ENCODE measurements at regions not wholly inside any gene's neighbourhood (a gene's known extent, or its start where the extent isn't known, plus 50 kb on each side); places are given as distances from the start of the nearest gene placed in this dataset.

DNA sequence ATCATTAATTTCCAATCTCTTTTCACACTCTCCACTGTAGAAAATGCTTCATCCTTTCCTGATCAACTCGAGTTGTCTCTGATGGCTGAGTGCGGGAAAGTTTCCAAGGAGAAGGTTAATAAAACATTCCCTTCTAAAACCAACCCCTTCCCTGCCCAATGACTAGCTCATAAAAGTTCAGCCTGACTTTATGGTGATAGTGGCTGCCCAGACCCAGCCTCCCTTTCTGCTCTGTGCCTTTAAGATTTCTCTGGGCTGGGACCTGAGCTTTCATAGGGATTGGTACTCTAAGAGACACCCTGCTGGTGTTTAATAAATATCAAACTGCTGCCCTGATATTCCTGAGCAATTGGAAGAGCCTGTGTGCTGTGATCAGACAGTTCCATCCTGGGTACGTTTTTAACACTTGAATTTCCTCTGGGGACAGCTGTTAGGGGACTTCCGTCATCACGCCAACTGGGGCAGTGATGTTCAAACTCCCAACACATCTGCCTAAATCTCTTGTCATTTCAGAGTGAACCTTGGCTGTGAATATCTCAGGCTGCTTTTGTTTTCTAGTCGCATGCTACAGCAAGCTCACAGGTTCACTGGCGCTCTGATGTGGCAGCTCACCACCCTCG is 195.0 kb upstream of the KIRREL3 start:
- H3K27ac ChIP-seq: no peak overlapping the region
- H3K9ac ChIP-seq: no peak overlapping the region
- no peak for TF ChIP-seq Cebpa-rat (IDR thresholded peaks at IDR 0.05)
- H3K4me2 ChIP-seq: no peak overlapping the region
- H4K20me1 ChIP-seq: no peaks in the 10 kb centered on the region
- no peaks in the 10 kb centered on the region for H3K27me3 ChIP-seq
- H3K4me3 ChIP-seq: no peak overlapping the region
- no peaks in the 10 kb centered on the region for H3K36me3 ChIP-seq
- H3K4me1 ChIP-seq: peaks cover 0 to 6% (median 0%) of the 10 kb centered on the region in 10 experiments; a peak in 2 of 20 replicates
- H3K9me3 ChIP-seq (replicated peaks in 1 of 11): no peaks in the 10 kb centered on the region

DNA sequence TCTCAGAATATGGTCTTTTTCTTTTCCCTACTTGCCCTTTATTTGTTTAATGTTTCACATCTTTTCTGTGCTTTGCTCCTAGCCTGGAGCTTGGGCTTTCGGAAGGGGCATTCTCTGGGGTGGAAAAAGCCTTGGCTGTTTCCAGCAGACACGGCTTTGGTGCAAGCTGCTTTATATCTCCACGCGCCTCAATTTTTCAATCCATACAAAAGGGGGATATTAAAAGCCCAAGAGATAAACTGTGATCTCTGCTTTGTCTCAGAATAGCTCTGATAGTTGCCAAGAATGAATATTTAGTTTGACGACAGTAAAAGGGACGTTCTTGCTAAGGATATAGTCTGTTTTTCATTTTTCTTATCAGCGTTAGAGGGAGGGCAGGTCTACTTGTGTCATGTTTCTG is 194.0 kb upstream of the KIRREL3 start:
- Histone ChIP-seq H3K9ac (no peak overlapping the region), H3K36me3 (no peaks in the 10 kb centered on the region), H3K4me2 (no peak overlapping the region), H3K4me3 (no peak overlapping the region), H3K27me3 (no peaks in the 10 kb centered on the region), H3K27ac (no peak overlapping the region), H3K4me1 (peaks cover 0 to 6% (median 0%) of the 10 kb centered on the region in 10 experiments; a peak in 2 of 20 replicates), H4K20me1 (no peaks in the 10 kb centered on the region), H3K9me3 (replicated peaks in 1 of 11) (no peaks in the 10 kb centered on the region)
- TF ChIP-seq Cebpa-rat (IDR thresholded peaks at IDR 0.05): no peak

DNA sequence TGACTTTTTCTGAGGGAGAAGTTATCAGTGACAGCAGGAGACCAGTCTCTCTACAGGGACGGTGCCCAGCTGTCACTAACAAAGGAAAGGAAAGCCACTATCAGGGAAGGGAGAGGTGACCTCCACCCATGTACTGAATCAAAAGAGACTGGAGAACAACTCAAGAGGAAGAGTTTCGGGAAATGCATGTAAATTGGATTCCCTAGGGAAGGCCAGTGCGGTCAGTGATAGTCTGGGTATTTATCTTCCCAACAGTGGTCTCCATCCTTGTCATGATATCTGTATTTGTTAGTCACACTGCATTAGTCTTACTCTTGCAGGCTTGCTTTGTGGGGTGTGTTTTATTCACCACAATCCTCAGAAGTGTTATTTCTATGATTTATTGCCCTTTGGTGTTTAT is 193.4 kb upstream of the KIRREL3 start:
- no peaks in the 10 kb centered on the region for H3K27me3 ChIP-seq
- 0 out of 22 replicates have a peak overlapping the region, but pooled peaks of 1 of the 11 experiments have one; percentile 3 for H3K4me2 ChIP-seq
- H4K20me1 ChIP-seq: no peaks in the 10 kb centered on the region
- no peaks in the 10 kb centered on the region for H3K9me3 ChIP-seq (replicated peaks in 1 of 11)
- H3K4me3 ChIP-seq: no peak overlapping the region
- H3K4me1 ChIP-seq: peaks cover 0 to 6% (median 0%) of the 10 kb centered on the region in 10 experiments; a peak in 2 of 20 replicates
- no peaks in the 10 kb centered on the region for H3K36me3 ChIP-seq
- H3K9ac ChIP-seq: no peak overlapping the region
- no peak overlapping the region for H3K27ac ChIP-seq
- TF ChIP-seq Cebpa-rat (IDR thresholded peaks at IDR 0.05): no peak

DNA sequence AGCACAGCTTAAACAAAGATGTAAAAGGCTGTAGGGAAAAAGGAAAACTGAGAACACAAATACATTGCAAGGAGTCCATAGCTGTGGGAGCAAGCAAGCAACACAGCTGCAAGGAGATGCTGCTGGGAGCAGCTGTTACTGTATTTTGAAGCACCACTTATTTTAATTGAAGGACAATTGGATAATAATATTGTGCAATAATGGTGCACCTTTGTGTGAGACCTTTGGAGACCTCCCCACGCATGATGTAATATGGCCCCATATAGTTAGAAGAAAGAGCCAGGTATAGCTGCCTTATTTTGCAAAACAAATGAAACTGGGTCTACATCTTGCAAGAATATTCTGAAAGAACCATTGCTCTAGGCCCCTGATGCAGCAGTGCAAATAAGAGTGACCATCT is 191.1 kb upstream of the KIRREL3 start:
- Histone ChIP-seq H3K36me3 (no peaks in the 10 kb centered on the region), H3K4me1 (peaks cover 0 to 6% (median 0%) of the 10 kb centered on the region in 10 experiments; a peak in 2 of 20 replicates), H3K27ac (no peak overlapping the region), H3K27me3 (no peaks in the 10 kb centered on the region), H3K4me2 (no peak overlapping the region), H4K20me1 (no peaks in the 10 kb centered on the region), H3K9me3 (replicated peaks in 1 of 11) (no peaks in the 10 kb centered on the region), H3K9ac (no peak overlapping the region), H3K4me3 (no peak overlapping the region)
- TF ChIP-seq Cebpa-rat (IDR thresholded peaks at IDR 0.05): peak in 5 of 11 experiments; percentile 12 to 83 (median 45); a peak in 6 of 22 replicates

DNA sequence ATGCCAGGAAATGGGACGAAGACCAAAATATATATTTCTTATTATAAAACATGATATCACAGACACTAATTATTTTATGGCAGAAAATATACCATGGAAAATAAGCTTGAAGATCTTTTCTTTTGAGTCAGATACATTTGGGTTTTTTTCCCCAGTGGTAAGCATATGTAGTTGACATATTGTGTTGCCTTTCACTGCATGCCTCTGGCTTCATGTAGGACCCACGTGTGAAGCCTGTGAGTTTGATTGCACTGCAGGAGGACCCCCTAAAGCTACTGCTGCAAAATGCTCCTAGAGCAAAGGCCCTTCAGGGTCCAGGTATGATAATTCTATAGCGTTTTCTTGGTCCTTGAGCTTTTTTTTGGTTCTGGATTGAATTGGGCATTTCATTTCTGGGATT is 190.7 kb upstream of the KIRREL3 start:
- Histone ChIP-seq H3K9me3 (replicated peaks in 1 of 11) (no peaks in the 10 kb centered on the region), H3K4me1 (peaks cover 0 to 6% (median 0%) of the 10 kb centered on the region in 10 experiments; a peak in 2 of 20 replicates), H3K9ac (no peak overlapping the region), H4K20me1 (no peaks in the 10 kb centered on the region), H3K4me2 (no peak overlapping the region), H3K27ac (no peak overlapping the region), H3K27me3 (no peaks in the 10 kb centered on the region), H3K4me3 (no peak overlapping the region), H3K36me3 (no peaks in the 10 kb centered on the region)
- no peak for TF ChIP-seq Cebpa-rat (IDR thresholded peaks at IDR 0.05)

DNA sequence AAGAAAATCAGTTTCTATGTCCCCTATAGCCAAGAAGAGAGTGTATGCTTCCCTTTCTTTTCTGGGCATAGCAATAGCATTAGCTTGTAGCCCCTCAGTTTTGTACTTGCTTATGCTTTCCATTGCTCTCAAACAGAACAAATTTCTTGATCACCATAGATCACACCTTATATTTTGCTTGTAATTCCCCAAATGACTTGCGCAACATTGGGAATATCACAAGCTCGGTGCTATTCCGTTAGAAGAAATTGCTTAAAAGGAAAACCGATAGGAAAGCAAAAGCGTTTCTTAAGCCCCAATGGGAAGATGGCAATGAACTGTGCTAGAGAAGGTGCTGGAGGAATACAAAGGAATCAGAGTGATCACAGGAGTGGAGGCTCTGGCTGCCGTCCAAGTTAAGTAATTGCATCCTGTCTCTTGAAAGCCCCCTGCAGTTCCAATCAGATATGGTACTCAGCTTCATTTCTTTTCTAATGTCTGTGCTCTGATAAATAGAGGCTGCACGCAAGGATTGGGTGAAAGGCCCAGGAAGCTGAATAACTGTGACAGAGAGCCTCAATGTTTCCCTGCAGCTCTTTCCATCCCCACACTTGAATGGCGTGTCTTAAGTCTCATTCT is 182.1 kb upstream of the KIRREL3 start:
- H3K9ac ChIP-seq: no peak overlapping the region
- H4K20me1 ChIP-seq: no peaks in the 10 kb centered on the region
- no peak overlapping the region for H3K27ac ChIP-seq
- H3K4me1 ChIP-seq: no peaks in the 10 kb centered on the region
- H3K4me2 ChIP-seq: no peak overlapping the region
- peak in 4 of 11 experiments; percentile 34 to 68 (median 46); a peak in 5 of 22 replicates for TF ChIP-seq Cebpa-rat (IDR thresholded peaks at IDR 0.05)
- no peaks in the 10 kb centered on the region for H3K36me3 ChIP-seq
- no peaks in the 10 kb centered on the region for H3K27me3 ChIP-seq
- no peaks in the 10 kb centered on the region for H3K9me3 ChIP-seq (replicated peaks in 1 of 11)
- H3K4me3 ChIP-seq: no peak overlapping the region

DNA sequence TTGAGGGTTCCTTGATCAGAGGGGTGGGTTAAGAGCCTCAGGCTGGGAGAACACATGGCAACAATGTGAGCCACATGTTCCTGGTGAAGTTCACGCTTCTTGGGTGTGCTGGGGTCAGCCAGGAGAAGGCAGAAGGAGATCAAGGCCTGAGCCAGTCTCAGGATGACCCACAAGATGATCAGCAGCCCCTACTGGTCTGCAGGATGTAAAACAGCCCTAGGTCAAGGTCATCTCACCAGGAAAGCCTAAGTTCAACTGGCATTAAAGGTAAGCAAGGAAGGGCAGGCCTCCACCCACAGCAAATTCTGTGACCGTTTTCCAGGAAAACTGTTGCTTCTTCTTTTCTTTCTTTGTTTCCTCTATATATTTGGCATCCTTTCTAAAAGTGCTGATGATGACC is 156.7 kb upstream of the KIRREL3 start:
- Histone ChIP-seq H3K4me2 (no peak overlapping the region), H3K9ac (no peak overlapping the region), H3K4me1 (no peaks in the 10 kb centered on the region), H4K20me1 (no peaks in the 10 kb centered on the region), H3K27ac (no peak overlapping the region), H3K9me3 (replicated peaks in 1 of 11) (no peaks in the 10 kb centered on the region), H3K27me3 (no peaks in the 10 kb centered on the region), H3K4me3 (no peak overlapping the region), H3K36me3 (no peaks in the 10 kb centered on the region)
- no peak for TF ChIP-seq Cebpa-rat (IDR thresholded peaks at IDR 0.05)

DNA sequence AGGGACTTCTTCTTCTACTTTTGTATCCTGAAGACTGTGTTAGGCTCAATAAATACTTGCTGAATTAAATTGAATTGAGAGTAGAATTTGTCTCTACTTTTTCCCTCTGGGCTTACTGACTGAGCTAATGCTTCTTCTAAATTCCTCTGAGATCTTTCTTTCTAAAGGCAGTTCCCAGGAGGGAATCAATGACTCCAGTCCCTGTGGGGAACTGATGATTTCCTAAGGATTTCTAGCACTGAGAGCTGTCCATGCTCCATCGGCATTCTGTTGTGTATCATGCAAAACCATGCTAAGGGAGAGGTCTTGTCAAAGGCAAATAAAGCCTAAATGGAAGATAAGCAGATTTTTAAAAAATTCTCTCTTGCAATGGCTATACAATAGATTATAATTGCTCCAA is 148.8 kb upstream of the KIRREL3 start:
- Histone ChIP-seq H3K9ac (no peak overlapping the region), H4K20me1 (no peaks in the 10 kb centered on the region), H3K4me1 (no peaks in the 10 kb centered on the region), H3K27me3 (no peaks in the 10 kb centered on the region), H3K4me2 (no peak overlapping the region), H3K9me3 (replicated peaks in 1 of 11) (no peaks in the 10 kb centered on the region), H3K36me3 (no peaks in the 10 kb centered on the region), H3K27ac (no peak overlapping the region), H3K4me3 (no peak overlapping the region)
- no peak for TF ChIP-seq Cebpa-rat (IDR thresholded peaks at IDR 0.05)

DNA sequence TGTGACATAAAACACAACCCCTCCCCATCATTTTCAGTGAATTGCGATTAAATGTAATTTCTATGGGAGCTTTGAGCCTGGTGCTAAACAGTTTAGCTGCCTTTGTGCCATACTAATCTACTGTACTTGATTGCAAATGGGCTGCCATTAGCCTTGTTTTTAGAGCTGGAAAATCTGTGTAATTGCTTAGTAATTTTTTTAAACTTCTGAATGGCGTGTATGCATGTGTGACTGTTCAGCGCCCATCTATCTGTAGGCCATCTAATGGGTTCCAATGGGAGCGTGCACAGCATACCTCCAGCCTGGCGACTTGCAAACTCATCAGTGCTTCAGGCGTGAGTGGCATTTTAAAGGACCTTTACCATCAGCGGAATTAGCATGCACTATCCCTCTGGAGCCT is 142.7 kb upstream of the KIRREL3 start:
- H3K9me3 ChIP-seq (replicated peaks in 1 of 11): no peaks in the 10 kb centered on the region
- H3K27me3 ChIP-seq: no peaks in the 10 kb centered on the region
- no peaks in the 10 kb centered on the region for H3K4me1 ChIP-seq
- no peak overlapping the region for H3K4me3 ChIP-seq
- no peaks in the 10 kb centered on the region for H3K36me3 ChIP-seq
- no peaks in the 10 kb centered on the region; a peak in 1 of 22 replicates for H4K20me1 ChIP-seq
- no peak overlapping the region for H3K9ac ChIP-seq
- H3K4me2 ChIP-seq: no peak overlapping the region
- no peak overlapping the region for H3K27ac ChIP-seq
- no peak for TF ChIP-seq Cebpa-rat (IDR thresholded peaks at IDR 0.05)

DNA sequence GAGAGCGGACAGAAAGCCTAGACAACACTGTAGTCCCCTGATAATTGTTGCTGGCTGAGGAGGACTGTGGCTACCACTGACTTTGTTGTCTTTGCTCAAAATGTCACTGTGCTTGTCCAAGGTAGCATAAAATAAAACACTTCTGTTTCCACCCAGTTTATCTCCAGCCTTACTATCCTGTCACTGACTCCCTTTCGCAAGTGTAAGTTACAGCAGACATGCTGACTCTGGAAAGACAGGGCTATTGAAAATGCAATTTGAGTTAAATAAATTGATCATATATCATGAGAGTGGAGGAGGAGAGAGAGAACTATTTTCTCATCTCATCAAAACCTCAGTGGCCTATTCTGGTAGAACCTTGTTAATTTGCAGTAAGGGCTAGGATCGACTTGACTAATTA is 138.0 kb upstream of the KIRREL3 start:
- H3K4me2 ChIP-seq: no peak overlapping the region
- H4K20me1 ChIP-seq: no peaks in the 10 kb centered on the region; a peak in 1 of 22 replicates
- H3K27ac ChIP-seq: no peak overlapping the region
- H3K4me3 ChIP-seq: no peak overlapping the region
- H3K36me3 ChIP-seq: no peaks in the 10 kb centered on the region
- H3K4me1 ChIP-seq: no peaks in the 10 kb centered on the region
- no peak for TF ChIP-seq Cebpa-rat (IDR thresholded peaks at IDR 0.05)
- H3K9ac ChIP-seq: no peak overlapping the region
- no peaks in the 10 kb centered on the region for H3K27me3 ChIP-seq
- no peaks in the 10 kb centered on the region for H3K9me3 ChIP-seq (replicated peaks in 1 of 11)
